Parathyroid adenoma (tissue), 2 donors: ENCODE measurements at regions not wholly inside any gene's neighbourhood (a gene's known extent, or its start where the extent isn't known, plus 50 kb on each side); places are given as distances from the start of the nearest gene placed in this dataset.

ENCODE experiments used
- H2AFZ ChIP-seq: fragments of 300-600 bp; sonication (generic); one replicate; pipeline ENCODE4 v1.7.0; 2017; ENCODE audit warnings: antibody characterized with exemption, mild to moderate bottlenecking
- H3K27ac ChIP-seq: fragments of 300-600 bp; sonication (generic); one replicate; pipeline ENCODE4 v1.7.0; 2017
- H3K27me3 ChIP-seq: fragments of 300-600 bp; sonication (generic); one replicate; pipeline ENCODE4 v1.7.0; 2017; ENCODE audit warnings: low read length; ENCODE audit not compliant: control insufficient read depth, insufficient read depth
- H3K36me3 ChIP-seq: fragments of 300-600 bp; sonication (generic); one replicate; pipeline ENCODE4 v1.7.0; 2017; ENCODE audit warnings: low read length; ENCODE audit not compliant: control insufficient read depth, insufficient read depth
- H3K4me1 ChIP-seq: fragments of 300-600 bp; sonication (generic); one replicate; pipeline ENCODE4 v1.7.0; 2017; ENCODE audit warnings: control low read depth
- H3K4me2 ChIP-seq: fragments of 300-600 bp; sonication (generic); one replicate; pipeline ENCODE4 v1.7.0; 2017; ENCODE audit warnings: low read length
- H3K4me3 ChIP-seq: fragments of 300-600 bp; sonication (generic); one replicate; pipeline ENCODE4 v1.7.0; 2017; ENCODE audit warnings: low read depth, low read length
- H3K79me2 ChIP-seq: fragments of 300-600 bp; sonication (generic); one replicate; pipeline ENCODE4 v1.7.0; 2017; ENCODE audit warnings: control low read depth
- H3K9ac ChIP-seq: fragments of 300-600 bp; sonication (generic); one replicate; pipeline ENCODE4 v1.7.0; 2017; ENCODE audit warnings: mild to moderate bottlenecking
- H3K9me3 ChIP-seq: fragments of 300-600 bp; sonication (generic); one replicate; pipeline ENCODE4 v1.7.0; 2017; ENCODE audit warnings: low read length; ENCODE audit not compliant: control insufficient read depth
- TF ChIP-seq, protein P1 (sequence below): fragments of 300-600 bp; sonication (generic); IDR thresholded peaks from one replicate; pipeline ENCODE4 v1.7.0; 2017; ENCODE audit warnings: antibody characterized with exemption, mild to moderate bottlenecking
- donor health status: primary hyperparathyroidism.

GRCh38 chr12:97659117-97659880 lies 196.7 kb downstream of the RMST start:
- H3K4me1 ChIP-seq: no peaks in the 10 kb centered on the region
- H3K4me2 ChIP-seq: no peak overlapping the region
- H3K36me3 ChIP-seq: no peaks in the 10 kb centered on the region
- no peak overlapping the region for H2AFZ ChIP-seq
- H3K9me3 ChIP-seq: no peaks in the 10 kb centered on the region
- H3K4me3 ChIP-seq: no peak overlapping the region
- no peak overlapping the region for H3K27ac ChIP-seq
- no peak overlapping the region for H3K9ac ChIP-seq
- no peaks in the 10 kb centered on the region for H3K27me3 ChIP-seq
- H3K79me2 ChIP-seq: no peaks in the 10 kb centered on the region
- TF ChIP-seq, protein P1, sequence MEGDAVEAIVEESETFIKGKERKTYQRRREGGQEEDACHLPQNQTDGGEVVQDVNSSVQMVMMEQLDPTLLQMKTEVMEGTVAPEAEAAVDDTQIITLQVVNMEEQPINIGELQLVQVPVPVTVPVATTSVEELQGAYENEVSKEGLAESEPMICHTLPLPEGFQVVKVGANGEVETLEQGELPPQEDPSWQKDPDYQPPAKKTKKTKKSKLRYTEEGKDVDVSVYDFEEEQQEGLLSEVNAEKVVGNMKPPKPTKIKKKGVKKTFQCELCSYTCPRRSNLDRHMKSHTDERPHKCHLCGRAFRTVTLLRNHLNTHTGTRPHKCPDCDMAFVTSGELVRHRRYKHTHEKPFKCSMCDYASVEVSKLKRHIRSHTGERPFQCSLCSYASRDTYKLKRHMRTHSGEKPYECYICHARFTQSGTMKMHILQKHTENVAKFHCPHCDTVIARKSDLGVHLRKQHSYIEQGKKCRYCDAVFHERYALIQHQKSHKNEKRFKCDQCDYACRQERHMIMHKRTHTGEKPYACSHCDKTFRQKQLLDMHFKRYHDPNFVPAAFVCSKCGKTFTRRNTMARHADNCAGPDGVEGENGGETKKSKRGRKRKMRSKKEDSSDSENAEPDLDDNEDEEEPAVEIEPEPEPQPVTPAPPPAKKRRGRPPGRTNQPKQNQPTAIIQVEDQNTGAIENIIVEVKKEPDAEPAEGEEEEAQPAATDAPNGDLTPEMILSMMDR: no peak

- no peak overlapping the region for H3K27ac ChIP-seq
- no peaks in the 10 kb centered on the region for H3K79me2 ChIP-seq
- H3K9me3 ChIP-seq: no peaks in the 10 kb centered on the region
- no peaks in the 10 kb centered on the region for H3K36me3 ChIP-seq
- no peaks in the 10 kb centered on the region for H3K4me1 ChIP-seq
- no peak overlapping the region for H3K4me2 ChIP-seq
- H3K9ac ChIP-seq: no peak overlapping the region
- H3K4me3 ChIP-seq: no peak overlapping the region
- no peaks in the 10 kb centered on the region for H3K27me3 ChIP-seq
- TF ChIP-seq, protein P1: no peak
- H2AFZ ChIP-seq: no peak overlapping the region
Observed at GRCh38 chr12:97666263-97666662, 203.7 kb downstream of the RMST start.

GRCh38 chr12:97672870-97673269 lies 210.3 kb downstream of the RMST start:
- Histone ChIP-seq H3K27ac (no peak overlapping the region), H3K4me1 (no peaks in the 10 kb centered on the region), H3K4me3 (no peak overlapping the region), H3K9me3 (no peaks in the 10 kb centered on the region), H3K36me3 (no peaks in the 10 kb centered on the region), H3K4me2 (no peak overlapping the region), H2AFZ (no peak overlapping the region), H3K27me3 (no peaks in the 10 kb centered on the region), H3K79me2 (no peaks in the 10 kb centered on the region), H3K9ac (no peak overlapping the region)
- TF ChIP-seq, protein P1: no peak

DNA sequence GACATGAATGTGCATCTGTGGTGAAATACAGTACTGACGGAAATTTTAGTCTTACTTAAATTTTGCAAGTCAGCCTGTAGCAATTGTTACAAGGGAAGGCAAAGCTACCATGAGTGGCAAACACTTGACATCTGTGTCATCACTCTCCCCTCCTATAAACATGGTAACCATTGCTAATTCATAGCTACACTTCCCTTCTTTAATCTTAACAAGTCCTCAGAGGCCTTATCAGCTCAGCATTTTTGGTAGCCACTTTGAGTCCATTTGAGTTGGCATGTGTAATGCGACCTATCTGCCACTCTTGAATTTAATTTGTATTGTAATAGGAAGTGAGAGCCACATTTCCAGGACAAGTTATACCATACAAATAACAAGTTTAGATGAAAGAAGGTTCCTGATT lies 218.1 kb downstream of the RMST start:
- TF ChIP-seq, protein P1: no peak
- no peaks in the 10 kb centered on the region for H3K36me3 ChIP-seq
- H3K9me3 ChIP-seq: no peaks in the 10 kb centered on the region
- no peaks in the 10 kb centered on the region for H3K4me1 ChIP-seq
- H3K4me3 ChIP-seq: no peak overlapping the region
- no peak overlapping the region for H2AFZ ChIP-seq
- H3K27me3 ChIP-seq: no peaks in the 10 kb centered on the region
- H3K79me2 ChIP-seq: no peaks in the 10 kb centered on the region
- no peak overlapping the region for H3K4me2 ChIP-seq
- no peak overlapping the region for H3K9ac ChIP-seq
- no peak overlapping the region for H3K27ac ChIP-seq
